Right lung (tissue), 2 donors: ENCODE measurements at regions not wholly inside any gene's neighbourhood (a gene's known extent, or its start where the extent isn't known, plus 50 kb on each side); places are given as distances from the start of the nearest gene placed in this dataset.

ENCODE experiments used
- DNase-seq, 2 donors: peaks; one replicate each; pipeline ENCODE4 v3.0.0-alpha.2; 2013

- no peak for DNase-seq
These were observed 93.2 kb downstream of the EMP1 start for GRCh38 chr12:13289653-13290289.

- no peak for DNase-seq
These were observed 92.6 kb downstream of the EMP1 start for GRCh38 chr12:13288937-13289652.

GRCh38 chr12:13288501-13288900 lies 92.0 kb downstream of the EMP1 start:
- no peak for DNase-seq

GRCh38 chr12:13283867-13284266 lies 87.3 kb downstream of the EMP1 start:
- no peak for DNase-seq

GRCh38 chr12:13282861-13283260 lies 86.3 kb downstream of the EMP1 start:
- no peak for DNase-seq

GRCh38 chr12:13278249-13278787 lies 81.8 kb downstream of the EMP1 start:
- peak; percentile 68 to 78 for DNase-seq

GRCh38 chr12:13277293-13277692 lies 80.8 kb downstream of the EMP1 start:
- no peak for DNase-seq

GRCh38 chr12:13275241-13276085 lies 78.9 kb downstream of the EMP1 start:
- DNase-seq = no peak

GRCh38 chr12:13273850-13274249 lies 77.3 kb downstream of the EMP1 start:
- no peak for DNase-seq

- no peak for DNase-seq
These were observed 76.6 kb downstream of the EMP1 start for GRCh38 chr12:13273097-13273496.

- no peak for DNase-seq
These were observed 74.3 kb downstream of the EMP1 start for GRCh38 chr12:13270817-13271216.
